Mammary epithelial cell (primary cell): ENCODE measurements at regions not wholly inside any gene's neighbourhood (a gene's known extent, or its start where the extent isn't known, plus 50 kb on each side); places are given as distances from the start of the nearest gene placed in this dataset.
A peak's percentile ranks its signal among the peaks of the same experiment; 100 is the strongest.

Experiments used
- EZH2 ChIP-seq: IDR thresholded peaks from 2 replicates; pipeline ENCODE4 v1.6.1; 2012; ENCODE audit warnings: low read length, inconsistent platforms, borderline replicate concordance
- TF ChIP-seq, protein P1 (sequence below), 2 donors: IDR thresholded peaks in 1 of 2; conservative IDR thresholded peaks in 1 of 2; 2 replicates each; pipeline ENCODE4 v1.5.1; 2011 to 2012; ENCODE audit warnings: inconsistent platforms in 2 of 2, low read length in 2 of 2, mild to moderate bottlenecking in 2 of 2, control low read depth in 1 of 2, low read depth in 1 of 2; ENCODE audit not compliant: insufficient read depth in 1 of 2; ENCODE audit errors: extremely low read depth in 1 of 2

DNA sequence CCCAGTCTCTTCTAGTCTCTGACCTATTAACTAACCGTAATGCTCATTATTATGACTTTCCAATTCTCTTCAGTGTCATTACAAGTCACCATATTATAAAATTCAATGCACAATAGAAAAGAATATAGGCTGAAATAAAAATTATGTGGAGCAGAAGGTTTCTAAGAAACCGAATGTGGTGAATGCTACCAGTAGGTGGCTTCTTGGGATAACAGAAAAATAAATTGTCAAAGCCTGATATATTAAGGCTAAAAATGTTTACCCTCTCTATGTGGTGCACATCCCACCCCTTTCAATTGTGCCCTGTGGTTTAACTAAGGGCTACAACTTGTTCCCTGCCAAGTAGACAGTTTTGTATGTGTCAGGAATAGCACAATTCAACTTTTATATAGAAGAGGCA lies 624.6 kb upstream of the TECRL start:
- TF ChIP-seq, protein P1, sequence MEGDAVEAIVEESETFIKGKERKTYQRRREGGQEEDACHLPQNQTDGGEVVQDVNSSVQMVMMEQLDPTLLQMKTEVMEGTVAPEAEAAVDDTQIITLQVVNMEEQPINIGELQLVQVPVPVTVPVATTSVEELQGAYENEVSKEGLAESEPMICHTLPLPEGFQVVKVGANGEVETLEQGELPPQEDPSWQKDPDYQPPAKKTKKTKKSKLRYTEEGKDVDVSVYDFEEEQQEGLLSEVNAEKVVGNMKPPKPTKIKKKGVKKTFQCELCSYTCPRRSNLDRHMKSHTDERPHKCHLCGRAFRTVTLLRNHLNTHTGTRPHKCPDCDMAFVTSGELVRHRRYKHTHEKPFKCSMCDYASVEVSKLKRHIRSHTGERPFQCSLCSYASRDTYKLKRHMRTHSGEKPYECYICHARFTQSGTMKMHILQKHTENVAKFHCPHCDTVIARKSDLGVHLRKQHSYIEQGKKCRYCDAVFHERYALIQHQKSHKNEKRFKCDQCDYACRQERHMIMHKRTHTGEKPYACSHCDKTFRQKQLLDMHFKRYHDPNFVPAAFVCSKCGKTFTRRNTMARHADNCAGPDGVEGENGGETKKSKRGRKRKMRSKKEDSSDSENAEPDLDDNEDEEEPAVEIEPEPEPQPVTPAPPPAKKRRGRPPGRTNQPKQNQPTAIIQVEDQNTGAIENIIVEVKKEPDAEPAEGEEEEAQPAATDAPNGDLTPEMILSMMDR (conservative IDR thresholded peaks at IDR 0.05 in 1 of 2, IDR thresholded peaks at IDR 0.05 in 1 of 2; ENCODE audit: extremely low read depth in 1 of 2, insufficient read depth in 1 of 2, low read depth in 1 of 2, low read length in 2 of 2) = peak in 1 of 2 donors; percentile 9
- TF ChIP-seq EZH2 = no peak
